ENCODE measurements at regions not wholly inside any gene's neighbourhood (a gene's known extent, or its start where the extent isn't known, plus 50 kb on each side); places are given as distances from the start of the nearest gene placed in this dataset.
"Not testable (repeated sequence)": the region's sequence is repeated elsewhere in the genome, so short reads cannot be mapped to it uniquely, and the experiment has no call there.

GRCh38 chr12:78530100-78530765 lies 334.3 kb upstream of the SYT1 start:
- no peak for DNase-seq

- no peak for DNase-seq
These were observed 332.6 kb upstream of the SYT1 start for GRCh38 chr12:78531831-78532458.

DNA sequence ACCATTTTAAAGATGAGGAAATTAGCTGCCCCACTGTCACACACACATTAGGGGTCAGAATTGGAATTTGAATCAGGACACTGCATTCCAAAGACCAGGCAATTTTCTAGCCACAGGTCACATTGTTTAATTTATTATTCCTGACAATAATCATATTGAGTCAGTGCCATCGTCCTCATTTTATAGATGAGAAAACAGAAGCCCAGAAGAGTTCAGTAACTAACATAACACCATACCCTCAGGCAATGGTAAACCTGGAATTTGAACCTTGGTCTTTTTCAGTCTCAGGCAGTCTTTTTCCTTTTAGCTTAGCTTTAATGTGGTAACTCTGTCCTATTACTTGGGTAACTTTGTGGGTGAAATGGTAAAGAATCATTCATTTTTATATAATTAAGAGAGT lies 330.3 kb upstream of the SYT1 start:
- no peak for DNase-seq

DNA sequence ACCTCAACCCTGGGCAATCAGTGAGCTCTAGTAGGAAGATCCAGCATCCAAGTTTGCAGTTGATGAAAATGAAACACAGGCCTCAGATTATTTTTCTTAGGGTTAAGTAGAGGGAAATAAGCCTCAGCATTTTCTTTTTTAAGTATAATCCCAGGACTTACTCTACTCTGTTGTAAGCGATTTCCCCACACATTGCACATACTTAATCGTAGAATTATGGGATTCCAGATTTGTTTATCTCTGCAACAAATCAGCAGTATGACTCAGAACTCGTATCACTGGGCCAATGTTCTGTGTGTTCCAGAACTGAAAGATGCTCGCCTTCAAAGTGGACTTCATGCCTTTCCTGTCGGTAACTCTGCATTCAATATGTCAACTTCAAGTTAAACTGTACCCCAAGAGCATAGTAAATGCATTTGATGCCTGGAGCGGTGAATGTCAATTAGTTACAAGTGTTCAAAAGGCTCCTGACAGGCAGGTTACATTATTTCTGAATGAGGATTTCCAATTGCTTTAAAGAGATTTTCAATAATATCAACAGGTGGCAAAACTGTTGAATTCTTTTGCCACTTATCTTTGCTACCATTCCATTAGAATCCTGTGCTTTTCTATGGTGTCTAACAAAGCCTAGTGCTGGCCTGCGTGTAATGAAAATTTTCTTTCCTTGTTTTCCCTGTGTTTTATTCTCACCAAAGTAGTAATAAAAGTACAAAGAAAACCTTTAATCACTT lies 323.8 kb upstream of the SYT1 start:
- no peak for DNase-seq

DNA sequence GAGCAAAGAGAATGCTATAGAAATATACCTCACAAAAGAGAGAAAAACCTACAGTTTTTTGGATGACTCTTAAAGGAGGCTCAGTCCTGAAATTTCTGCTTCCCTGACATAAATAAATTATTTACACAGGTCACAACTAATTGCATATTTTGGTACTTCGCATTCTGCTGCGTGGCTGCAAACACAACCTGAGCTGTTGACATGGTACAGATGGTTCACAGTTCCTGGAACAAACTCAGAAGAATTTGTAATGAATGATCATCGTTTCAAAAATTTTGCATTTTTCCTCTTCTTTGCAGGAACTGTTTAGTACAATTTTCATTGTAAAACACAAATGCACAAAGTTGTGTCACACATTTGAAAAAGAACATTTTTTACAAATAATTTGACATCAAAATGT lies 313.7 kb upstream of the SYT1 start:
- no peak for DNase-seq

GRCh38 chr12:78555802-78556201 lies 308.8 kb upstream of the SYT1 start:
- DNase-seq: no peak

GRCh38 chr12:78556651-78557050 lies 307.9 kb upstream of the SYT1 start:
- no peak for DNase-seq

DNA sequence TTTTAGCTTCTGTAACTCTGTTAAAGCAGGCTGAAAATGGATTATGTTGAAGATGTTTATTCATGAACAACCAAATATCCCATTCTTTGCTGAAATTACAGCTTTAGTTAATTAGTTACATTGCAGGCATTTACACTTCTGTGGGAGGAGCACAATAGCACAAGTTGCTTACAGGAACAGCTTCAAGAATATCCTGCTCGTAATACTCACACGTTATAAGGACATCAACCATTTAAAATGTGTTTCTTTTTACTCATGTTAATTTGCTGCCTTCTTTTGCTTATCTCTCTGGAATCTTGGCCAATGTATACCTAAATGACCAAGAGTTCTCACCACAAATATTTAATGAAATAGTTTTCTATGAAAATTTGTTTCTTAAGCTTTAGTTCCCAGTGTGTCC lies 305.2 kb upstream of the SYT1 start:
- no peak for DNase-seq

- DNase-seq: no peak
These were observed 304.7 kb upstream of the SYT1 start for GRCh38 chr12:78559886-78560285.

- DNase-seq: no peak
These were observed 303.9 kb upstream of the SYT1 start for GRCh38 chr12:78560633-78561032.

DNA sequence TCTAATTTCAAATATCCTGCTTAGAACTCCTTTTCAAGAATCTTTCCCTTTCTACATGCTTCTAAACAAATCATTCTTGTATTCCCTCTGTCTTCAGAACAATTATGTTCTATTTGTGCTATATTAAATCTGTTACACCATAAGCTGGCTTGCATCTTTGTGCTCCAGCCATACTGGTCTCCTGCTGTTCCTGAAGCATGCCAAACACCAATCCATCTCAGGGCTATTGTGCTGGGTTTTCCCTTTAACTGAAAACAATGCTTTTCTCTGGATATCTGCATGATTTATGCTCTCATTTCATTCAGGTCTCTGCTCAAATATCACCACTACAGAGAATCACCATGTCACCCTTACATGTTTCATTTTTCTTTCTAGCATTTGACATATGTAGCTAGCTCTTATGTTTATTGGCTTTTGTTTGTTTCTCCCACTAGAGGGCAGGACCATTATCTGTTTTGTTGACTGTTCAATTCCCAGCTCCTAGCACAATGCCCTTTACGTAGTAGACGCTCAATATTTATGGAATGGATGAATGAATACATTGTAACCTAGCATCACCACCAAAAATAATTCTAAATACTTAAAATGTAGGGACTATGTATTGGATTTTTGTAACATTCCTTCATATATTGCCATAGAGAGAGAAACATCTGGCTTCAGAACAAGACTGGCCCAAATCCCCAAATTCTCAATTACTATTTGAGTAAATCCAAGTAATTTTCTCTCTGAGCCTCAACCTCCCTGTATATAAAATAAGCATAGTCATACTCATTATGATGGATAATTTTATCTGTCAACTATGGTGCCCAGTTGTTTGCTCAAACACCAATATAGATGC lies 302.0 kb upstream of the SYT1 start:
- no peak for DNase-seq

DNA sequence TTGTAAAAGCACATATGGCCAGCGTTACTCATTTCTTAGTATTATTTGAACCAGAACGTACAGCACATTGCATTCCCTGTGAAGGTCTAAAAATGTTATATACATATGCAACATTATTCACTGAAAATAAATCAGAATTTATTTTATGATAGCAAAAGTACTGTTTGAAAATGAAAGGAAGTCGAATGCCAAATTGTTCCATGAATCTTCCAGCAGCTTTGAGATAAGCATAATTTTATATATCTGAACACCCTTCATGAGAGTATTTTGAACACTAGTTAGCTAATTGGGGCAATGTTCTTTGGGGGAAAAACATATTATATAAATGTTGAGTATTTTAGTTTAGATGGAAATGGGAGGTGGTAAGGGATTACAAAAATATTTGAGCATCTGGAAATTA lies 300.7 kb upstream of the SYT1 start:
- no peak for DNase-seq

GRCh38 chr12:78566456-78566855 lies 298.1 kb upstream of the SYT1 start:
- no peak for DNase-seq

GRCh38 chr12:78568321-78569020 lies 296.1 kb upstream of the SYT1 start:
- no peak for DNase-seq

DNA sequence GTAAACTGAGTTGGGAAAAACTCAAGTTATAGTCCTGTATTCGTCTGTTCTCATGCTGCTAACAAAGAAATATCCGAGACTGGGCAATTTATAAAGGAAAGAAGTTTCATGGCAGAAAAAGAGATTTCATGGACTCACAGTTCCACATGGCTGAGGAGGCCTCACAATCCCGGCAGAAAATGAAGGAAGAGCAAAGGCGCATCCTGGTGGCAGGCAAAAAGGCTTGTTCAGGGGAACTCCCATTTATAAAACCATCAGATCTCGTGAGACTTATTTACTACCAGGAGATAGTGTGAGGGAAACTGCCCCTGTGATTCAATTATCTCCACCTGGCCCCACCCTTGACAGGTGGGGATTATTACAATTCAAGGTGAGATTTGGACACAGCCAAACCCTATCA lies 292.6 kb upstream of the SYT1 start:
- no peak for DNase-seq

DNA sequence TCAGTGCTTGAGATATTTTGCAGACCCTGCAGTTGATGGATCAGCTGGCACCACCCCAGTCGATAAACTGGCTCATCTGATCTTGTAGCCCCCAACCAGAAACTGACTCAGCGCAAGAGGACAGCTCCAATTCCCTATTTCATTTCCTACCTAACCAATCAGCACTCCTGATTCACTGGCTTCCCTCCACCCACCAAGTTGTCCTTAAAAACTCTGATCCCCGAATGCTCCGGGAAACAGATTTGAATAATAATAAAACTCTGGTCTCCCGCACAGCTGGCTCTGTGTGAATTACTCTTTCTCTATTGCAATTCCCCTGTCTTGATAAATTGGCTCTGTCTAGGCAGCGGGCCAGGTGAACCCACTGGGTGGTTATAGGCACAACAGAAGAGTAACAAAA lies 289.4 kb upstream of the SYT1 start:
- DNase-seq: not testable (repeated sequence)

DNA sequence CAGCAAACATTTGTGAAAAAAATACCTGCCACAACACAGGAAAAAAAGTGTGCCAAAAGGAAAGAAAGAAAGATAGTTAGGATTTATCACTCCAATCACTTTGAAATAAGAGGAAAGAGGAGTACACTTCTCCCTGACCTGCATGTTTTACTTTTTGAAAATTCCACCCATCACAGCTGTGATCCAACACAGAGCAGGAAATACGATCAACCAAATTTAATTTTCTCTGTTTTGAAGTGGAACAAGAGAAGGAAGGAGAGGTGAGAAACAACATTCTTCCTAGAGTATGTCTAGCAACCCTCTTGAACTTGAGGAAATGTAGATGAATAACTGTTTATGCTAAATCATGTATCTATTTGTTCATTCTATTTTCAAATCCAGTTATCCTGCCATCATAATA lies 284.7 kb upstream of the SYT1 start:
- DNase-seq: no peak

GRCh38 chr12:78580296-78580695 lies 284.3 kb upstream of the SYT1 start:
- DNase-seq: no peak

DNA sequence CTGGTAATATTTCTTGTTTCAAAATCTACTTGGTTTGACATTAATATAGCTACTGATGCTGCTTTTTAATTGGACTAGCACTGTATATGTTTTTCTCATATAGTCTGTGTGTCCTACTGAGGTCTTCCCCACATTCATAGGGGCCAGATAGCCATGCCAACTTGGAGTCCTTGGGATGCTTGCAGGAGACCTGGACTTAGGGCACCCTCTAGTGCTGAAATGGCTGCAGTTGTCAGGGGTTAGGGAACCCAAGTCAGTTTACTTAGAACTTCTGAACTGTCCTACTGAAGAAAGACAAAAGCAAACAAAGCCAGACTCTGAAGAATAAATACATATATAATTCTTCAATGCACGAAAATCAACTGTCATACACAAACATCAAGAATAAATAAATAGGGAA lies 279.9 kb upstream of the SYT1 start:
- no peak for DNase-seq

DNA sequence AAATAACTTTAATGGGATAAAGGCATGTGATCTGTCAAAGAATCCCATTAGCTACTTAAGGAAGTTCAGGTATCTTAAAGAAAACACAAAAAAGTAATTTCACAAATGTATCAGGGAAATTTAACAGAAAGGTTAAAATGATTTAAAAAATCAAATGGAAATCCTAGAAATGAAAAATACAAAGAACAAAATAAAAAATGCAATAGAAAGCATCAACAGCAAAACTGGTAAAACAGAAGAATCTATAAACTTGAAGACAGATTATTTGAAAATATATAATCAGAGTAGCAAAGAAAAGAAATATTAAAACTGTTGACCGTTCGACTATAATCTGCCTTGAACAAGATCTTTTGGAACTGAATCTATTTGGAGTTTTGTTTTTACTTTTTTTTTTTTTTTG lies 279.4 kb upstream of the SYT1 start:
- DNase-seq: no peak

DNA sequence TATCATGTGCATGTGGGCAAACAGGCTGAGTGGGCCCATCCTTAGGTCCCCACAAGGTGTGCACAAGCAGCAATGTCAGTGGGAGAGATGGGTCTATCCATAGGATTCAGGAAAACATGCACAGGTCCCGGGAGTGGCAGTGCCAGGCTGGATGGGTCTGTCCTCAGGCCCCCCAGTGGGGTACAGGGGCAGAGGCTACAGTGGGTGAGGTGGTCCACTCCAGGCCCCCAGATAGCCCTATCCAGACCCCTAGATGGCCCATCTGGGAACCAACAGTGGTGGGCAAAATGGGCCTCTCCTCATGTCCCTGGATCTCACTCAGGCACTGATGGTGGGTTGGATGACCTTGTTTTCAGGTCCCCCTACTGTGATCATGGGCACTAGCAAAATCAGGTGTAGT lies 277.8 kb upstream of the SYT1 start:
- no peak for DNase-seq

DNA sequence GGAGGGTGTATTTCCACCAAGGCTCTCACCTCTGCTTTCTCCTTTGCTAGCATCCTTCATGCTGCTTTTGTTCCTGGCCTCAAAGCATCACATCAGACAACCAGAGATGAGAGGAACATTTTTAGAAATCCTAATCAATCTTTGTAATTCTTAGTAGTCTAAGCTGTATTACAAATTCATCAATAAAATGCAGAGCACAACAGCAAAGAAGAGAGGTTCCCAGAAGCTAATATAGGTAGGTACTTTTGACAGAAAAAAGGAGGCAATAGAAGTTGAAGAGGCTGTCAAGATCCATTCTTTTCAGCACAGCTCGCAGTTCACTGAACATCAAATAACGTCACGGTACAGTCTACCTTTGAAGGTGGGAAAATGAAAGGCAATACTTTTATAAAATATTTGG lies 265.2 kb upstream of the SYT1 start:
- DNase-seq: no peak

DNA sequence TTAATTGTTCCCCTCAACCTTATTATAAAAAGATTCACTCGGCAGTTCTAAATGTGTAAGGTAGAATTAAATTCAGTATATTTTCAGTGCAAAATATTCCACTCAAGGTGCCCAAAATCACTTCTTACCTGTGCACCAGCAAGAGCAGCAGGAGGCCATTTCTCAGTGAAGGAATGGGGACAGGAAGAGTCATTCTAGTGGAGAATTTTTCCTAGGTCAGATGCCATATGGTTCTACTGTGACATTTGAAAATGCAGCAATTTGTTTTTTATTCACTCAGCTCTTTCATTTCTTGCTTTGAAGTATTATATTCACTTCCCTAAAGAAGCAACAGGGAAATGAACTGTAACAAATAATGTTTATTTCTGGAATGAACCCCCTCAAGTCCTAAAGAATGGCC lies 264.0 kb upstream of the SYT1 start:
- no peak for DNase-seq

Measured in stimulated activated CD4-positive, alpha-beta T cell treated with anti-CD3 and anti-CD28 coated beads, Interleukin-15, amount 100 ng/mL, for 24 hours (primary cell).